SU-DHL-6 (cell line): ENCODE measurements at regions not wholly inside any gene's neighbourhood (a gene's known extent, or its start where the extent isn't known, plus 50 kb on each side); places are given as distances from the start of the nearest gene placed in this dataset.
A peak's percentile ranks its signal among the peaks of the same experiment; 100 is the strongest.

Source experiments
- H2AFZ ChIP-seq: fragments of 200-600 bp; sonication (generic); 2 replicates; pipeline ENCODE4 v1.6.1; 2014; ENCODE audit warnings: low read depth, mild to moderate bottlenecking, moderate library complexity, mixed read lengths, antibody characterized with exemption, low read length; ENCODE audit not compliant: severe bottlenecking
- H3F3A ChIP-seq: fragments of 200-600 bp; shearing (Covaris generic); 2 replicates; pipeline ENCODE4 v1.6.0; 2016; ENCODE audit warnings: antibody characterized with exemption, mild to moderate bottlenecking; ENCODE audit not compliant: insufficient read depth
- H3K27ac ChIP-seq: fragments of 200-600 bp; sonication (generic); 2 replicates; pipeline ENCODE4 v1.5.1; 2016; ENCODE audit warnings: low read depth, mild to moderate bottlenecking, low read length, moderate library complexity, mixed read lengths
- H3K27me3 ChIP-seq: fragments of 200-600 bp; sonication (generic), shearing (Covaris generic); 2 replicates; pipeline ENCODE4 v1.6.0; 2014; ENCODE audit warnings: mild to moderate bottlenecking, low read length
- H3K36me3 ChIP-seq: fragments of 200-600 bp; sonication (generic); 2 replicates; pipeline ENCODE4 v1.6.1; 2014; ENCODE audit warnings: mild to moderate bottlenecking, low read length, mixed read lengths
- H3K4me2 ChIP-seq: fragments of 300-600, 200-600 bp; shearing (Covaris generic), sonication (generic); 2 replicates; pipeline ENCODE4 v1.6.0; 2014; ENCODE audit warnings: low read length, low read depth, mild to moderate bottlenecking; ENCODE audit not compliant: poor library complexity, severe bottlenecking
- H3K4me3 ChIP-seq: fragments of 200-600 bp; sonication (generic); 2 replicates; pipeline ENCODE4 v1.5.1; 2014; ENCODE audit warnings: antibody characterized with exemption, low read length, mild to moderate bottlenecking, mixed read lengths; ENCODE audit not compliant: insufficient read depth, poor library complexity, severe bottlenecking
- H3K79me2 ChIP-seq: fragments of 200-600 bp; sonication (generic); 2 replicates; pipeline ENCODE4 v1.6.1; 2014; ENCODE audit warnings: mild to moderate bottlenecking, low read length, moderate library complexity; ENCODE audit not compliant: insufficient read depth
- H3K9ac ChIP-seq: fragments of 200-600 bp; sonication (generic); 2 replicates; pipeline ENCODE4 v1.7.0; 2014; ENCODE audit warnings: mild to moderate bottlenecking, low read length
- H3K9me2 ChIP-seq: fragments of 200-600 bp; sonication (generic); replicated peaks from 2 replicates; pipeline ENCODE4 v1.6.1; 2014; ENCODE audit warnings: low read length; ENCODE audit not compliant: insufficient read depth
- H3K9me3 ChIP-seq: fragments of 200-600 bp; sonication (generic); 2 replicates; pipeline ENCODE4 v1.6.1; 2014; ENCODE audit warnings: low read length, mixed read lengths; ENCODE audit not compliant: insufficient read depth
- H4K20me1 ChIP-seq: fragments of 200-600 bp; sonication (generic); 2 replicates; pipeline ENCODE4 v1.6.1; 2014; ENCODE audit warnings: low read depth, mild to moderate bottlenecking, antibody characterized with exemption, low read length, moderate library complexity, mixed read lengths
- EZH2phosphoT487 ChIP-seq: fragments of 200-600 bp; sonication (generic), shearing (Covaris generic); conservative IDR thresholded peaks from 2 replicates; pipeline ENCODE4 v1.6.1; 2018; ENCODE audit warnings: mild to moderate bottlenecking, antibody characterized with exemption, low read length, moderate library complexity, mixed read lengths
- TF ChIP-seq, protein P1 (sequence below): fragments of 200-600 bp; sonication (generic); IDR thresholded peaks from one replicate; pipeline ENCODE4 v1.5.1; 2017; ENCODE audit warnings: antibody characterized with exemption, mild to moderate bottlenecking, low read length, moderate library complexity; ENCODE audit not compliant: insufficient read depth, poor library complexity, severe bottlenecking

DNA sequence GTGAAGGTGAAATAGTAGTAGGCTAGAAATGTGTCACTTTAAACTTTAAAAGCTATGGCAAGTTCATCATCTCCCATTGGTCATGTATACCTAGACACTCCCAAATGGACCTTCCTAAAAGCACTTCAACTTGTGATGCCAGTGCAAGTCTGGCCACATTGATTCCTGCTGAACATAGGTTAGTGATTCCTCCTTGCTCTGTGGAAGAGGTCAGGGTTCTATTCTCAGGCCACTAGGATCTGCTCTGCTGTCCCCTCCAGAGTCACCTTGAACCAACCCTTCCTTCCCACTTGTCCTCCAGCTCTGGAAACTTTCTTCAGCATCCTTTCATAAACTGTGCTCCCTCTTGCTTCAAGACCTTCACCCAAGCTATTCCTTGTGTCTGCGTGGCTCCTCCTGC is 301.7 kb downstream of the RPLP1 start:
- Histone ChIP-seq H3K9me3 (peaks cover 12% of the 10 kb centered on the region; the same call in 1 of the 2 replicates), H3K27me3 (no peaks in the 10 kb centered on the region), H3K79me2 (no peaks in the 10 kb centered on the region), H2AFZ (no peak overlapping the region), H3K4me3 (no peak overlapping the region), H3K36me3 (no peaks in the 10 kb centered on the region), H3K27ac (no peak overlapping the region), H4K20me1 (no peaks in the 10 kb centered on the region), H3K9ac (no peak overlapping the region), H3K9me2 (no peaks in the 10 kb centered on the region), H3F3A (no peaks in the 10 kb centered on the region), H3K4me2 (no peak overlapping the region)
- TF ChIP-seq, protein P1, sequence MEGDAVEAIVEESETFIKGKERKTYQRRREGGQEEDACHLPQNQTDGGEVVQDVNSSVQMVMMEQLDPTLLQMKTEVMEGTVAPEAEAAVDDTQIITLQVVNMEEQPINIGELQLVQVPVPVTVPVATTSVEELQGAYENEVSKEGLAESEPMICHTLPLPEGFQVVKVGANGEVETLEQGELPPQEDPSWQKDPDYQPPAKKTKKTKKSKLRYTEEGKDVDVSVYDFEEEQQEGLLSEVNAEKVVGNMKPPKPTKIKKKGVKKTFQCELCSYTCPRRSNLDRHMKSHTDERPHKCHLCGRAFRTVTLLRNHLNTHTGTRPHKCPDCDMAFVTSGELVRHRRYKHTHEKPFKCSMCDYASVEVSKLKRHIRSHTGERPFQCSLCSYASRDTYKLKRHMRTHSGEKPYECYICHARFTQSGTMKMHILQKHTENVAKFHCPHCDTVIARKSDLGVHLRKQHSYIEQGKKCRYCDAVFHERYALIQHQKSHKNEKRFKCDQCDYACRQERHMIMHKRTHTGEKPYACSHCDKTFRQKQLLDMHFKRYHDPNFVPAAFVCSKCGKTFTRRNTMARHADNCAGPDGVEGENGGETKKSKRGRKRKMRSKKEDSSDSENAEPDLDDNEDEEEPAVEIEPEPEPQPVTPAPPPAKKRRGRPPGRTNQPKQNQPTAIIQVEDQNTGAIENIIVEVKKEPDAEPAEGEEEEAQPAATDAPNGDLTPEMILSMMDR: no peak
- TF ChIP-seq EZH2phosphoT487: no peak

DNA sequence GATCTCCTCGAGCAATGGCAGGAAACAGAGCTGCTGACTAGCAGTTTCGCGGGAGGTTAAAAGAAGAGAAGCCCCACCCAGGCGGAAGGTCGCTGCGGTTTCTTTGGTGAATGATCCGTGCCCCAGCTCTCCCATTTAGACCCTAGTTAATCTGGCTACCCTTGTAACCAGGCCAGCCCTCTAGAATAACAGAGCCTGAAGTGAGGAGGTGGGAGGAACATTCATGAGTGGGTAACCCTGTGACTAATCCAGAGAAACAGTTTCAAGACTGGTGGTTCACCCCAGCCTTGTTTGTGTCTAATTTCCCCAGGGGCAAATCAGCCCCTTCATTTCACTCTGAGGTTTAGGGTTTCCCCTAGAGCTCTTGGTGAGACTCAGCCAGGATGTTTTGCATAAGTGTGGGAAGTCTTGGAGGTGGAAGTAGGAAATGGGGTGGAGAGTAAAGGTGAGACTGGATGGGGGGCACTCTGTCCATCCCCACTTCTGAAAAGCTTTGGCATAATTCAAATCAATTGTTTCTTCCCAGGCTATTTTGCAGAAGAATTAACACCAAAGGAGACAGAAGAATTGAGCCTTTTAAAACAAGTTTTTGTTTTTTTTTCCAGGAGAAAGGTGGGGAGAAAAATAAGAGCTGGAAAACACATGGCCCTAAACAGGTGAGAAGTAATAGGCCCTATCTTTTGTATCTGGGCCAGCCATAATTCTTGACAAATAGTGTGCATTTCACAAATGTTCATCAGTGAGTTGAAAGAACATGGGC is 303.1 kb downstream of the RPLP1 start:
- Histone ChIP-seq H3K79me2 (no peaks in the 10 kb centered on the region), H3K36me3 (no peaks in the 10 kb centered on the region), H3K9me3 (peaks cover 12% of the 10 kb centered on the region; the same call in 1 of the 2 replicates), H3K27ac (peak overlapping the region; percentile 44), H3K9me2 (no peaks in the 10 kb centered on the region), H3F3A (no peaks in the 10 kb centered on the region), H3K4me2 (peak overlapping the region; percentile 62), H2AFZ (peak overlapping the region; percentile 18), H3K27me3 (no peaks in the 10 kb centered on the region), H3K9ac (peak overlapping the region; percentile 17; the same call in 1 of the 2 replicates), H3K4me3 (peak overlapping the region; percentile 11), H4K20me1 (no peaks in the 10 kb centered on the region)
- TF ChIP-seq, protein P1: no peak
- TF ChIP-seq EZH2phosphoT487: no peak

DNA sequence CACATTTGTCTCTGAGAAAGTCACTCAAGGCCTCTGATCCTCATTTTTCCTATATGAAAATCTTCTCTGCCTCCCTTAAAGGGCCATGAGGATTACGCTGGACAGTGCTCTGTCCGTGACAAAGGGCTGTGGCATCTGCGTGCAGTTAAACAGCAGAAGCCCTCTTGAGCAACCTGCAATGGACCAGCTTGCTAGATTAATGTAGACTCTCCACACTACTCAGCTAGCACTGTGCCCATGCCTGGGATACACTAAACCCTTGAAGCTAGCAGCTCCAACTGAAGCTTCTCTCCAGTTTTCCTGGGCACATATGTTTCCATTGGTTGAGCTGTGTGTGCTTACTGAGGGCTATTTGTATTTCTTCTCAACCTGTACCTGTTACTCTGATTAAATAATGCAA is 303.8 kb downstream of the RPLP1 start:
- Histone ChIP-seq H3K4me2 (no peak overlapping the region), H3F3A (no peaks in the 10 kb centered on the region), H3K27ac (no peak overlapping the region), H4K20me1 (no peaks in the 10 kb centered on the region), H2AFZ (no peak overlapping the region), H3K9ac (no peak overlapping the region), H3K9me3 (peaks cover 12% of the 10 kb centered on the region; the same call in 1 of the 2 replicates), H3K27me3 (no peaks in the 10 kb centered on the region), H3K4me3 (no peak overlapping the region), H3K36me3 (no peaks in the 10 kb centered on the region), H3K9me2 (no peaks in the 10 kb centered on the region), H3K79me2 (no peaks in the 10 kb centered on the region)
- TF ChIP-seq, protein P1: no peak
- TF ChIP-seq EZH2phosphoT487: no peak
